ENCODE measurements at regions not wholly inside any gene's neighbourhood (a gene's known extent, or its start where the extent isn't known, plus 50 kb on each side); places are given as distances from the start of the nearest gene placed in this dataset.

DNA sequence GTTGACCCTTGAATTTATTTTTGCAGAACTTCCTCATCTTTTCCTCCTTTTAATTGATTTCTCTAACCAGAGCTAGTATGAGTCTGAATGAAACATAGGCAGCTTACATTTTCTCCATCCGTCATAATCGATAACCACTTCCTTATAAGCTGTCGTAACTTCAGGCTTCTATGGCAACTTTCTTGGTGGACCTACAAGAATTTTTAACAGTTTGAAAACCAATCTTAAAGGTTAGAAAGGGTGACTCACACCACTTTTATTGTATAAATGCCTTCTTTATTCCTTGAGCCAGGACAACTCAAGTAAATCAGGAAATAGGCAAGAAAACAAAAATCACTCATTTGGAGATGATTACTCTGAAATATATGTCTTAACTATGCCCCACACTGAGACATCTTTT lies 105.7 kb upstream of the KL start:
- no peak for DNase-seq (ENCODE audit: low read depth)

- peak; percentile 75 for DNase-seq (ENCODE audit: low read depth)
Observed at GRCh38 chr13:32911506-32911905, 104.7 kb upstream of the KL start.

DNA sequence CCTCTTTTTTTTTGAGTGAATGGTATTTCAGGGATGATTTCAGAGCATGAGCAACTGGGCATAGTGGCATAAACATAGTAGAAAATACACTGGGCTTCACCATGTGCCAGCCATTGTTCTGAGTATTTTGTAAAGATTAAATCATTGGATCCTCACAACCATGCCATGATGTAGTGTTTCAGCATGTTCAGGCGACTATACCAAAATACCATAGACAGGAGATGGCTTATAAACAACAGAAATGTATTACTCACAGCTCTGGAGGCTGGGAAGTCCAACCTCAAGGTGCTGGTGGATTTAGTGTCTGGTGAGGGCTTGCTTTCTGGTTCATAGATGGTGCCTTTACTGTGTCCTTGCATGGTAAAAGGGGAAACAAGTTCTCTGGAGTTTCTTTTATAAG lies 101.5 kb upstream of the KL start:
- no peak for DNase-seq (ENCODE audit: low read depth)

- DNase-seq (ENCODE audit: low read depth) = no peak
Observed at GRCh38 chr13:32917504-32917903, 98.7 kb upstream of the KL start.

- no peak for DNase-seq (ENCODE audit: low read depth)
Observed at GRCh38 chr13:32923725-32924124, 92.5 kb upstream of the KL start.

DNA sequence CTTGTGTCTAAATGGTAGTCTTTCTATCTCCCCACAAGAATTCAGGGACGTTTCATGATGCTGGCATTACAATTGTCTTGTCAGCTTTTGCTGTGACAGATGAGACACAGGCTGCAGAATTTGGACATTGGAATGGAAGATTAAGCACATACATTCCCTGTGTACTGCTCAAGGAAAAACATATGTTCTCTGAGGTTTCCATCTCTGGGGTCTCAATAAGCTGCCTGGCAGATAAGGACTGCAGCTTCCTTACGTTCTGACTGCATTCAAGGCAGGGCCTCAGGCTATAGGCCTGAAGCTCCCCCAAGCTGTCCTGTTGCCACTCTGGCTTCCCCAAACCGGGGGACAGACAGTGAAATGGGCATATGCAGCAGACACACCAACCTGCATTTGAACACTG lies 91.3 kb upstream of the KL start:
- no peak for DNase-seq (ENCODE audit: low read depth)

- DNase-seq (ENCODE audit: low read depth) = no peak
Observed at GRCh38 chr13:32925506-32925905, 90.7 kb upstream of the KL start.

DNA sequence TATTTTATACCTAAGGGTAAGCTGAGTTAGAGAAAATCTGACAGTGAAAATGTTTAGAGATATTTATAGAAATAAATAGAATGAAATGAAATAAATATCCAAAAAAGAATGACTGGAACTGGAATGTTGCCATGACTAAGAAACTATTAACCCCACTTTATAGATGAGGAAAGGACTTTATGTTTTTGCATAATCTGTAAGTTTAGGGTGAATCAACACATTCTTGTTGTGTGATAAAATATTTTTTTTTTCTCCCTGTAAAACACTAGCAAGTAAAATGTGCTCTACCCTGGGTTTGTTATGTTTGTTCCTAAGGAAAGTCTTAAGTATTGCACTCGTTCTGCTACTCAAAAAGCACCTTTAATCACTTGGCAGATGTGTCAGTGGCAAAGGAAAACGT lies 83.8 kb upstream of the KL start:
- peak; percentile 54 for DNase-seq (ENCODE audit: low read depth)

GRCh38 chr13:32936716-32937115 lies 79.5 kb upstream of the KL start:
- no peak for DNase-seq (ENCODE audit: low read depth)

DNA sequence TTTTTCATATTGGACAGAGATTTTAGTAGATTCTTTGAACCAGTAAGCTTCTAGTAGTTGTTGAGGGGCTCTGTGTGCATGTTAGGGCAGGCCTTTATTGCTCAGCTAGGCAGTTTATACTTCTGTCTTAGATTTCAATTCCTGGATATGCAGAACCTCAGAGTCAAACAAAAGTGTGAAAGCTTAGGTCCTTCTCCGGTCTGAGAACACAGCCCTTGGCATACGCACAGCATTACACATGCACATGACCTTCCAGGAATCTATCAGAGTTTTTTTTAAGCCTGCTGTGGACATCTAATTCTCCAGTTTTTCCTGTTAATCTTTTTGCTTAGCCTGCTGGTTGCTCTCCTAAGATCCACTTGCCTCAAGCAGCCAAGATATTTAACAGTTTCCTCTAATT lies 77.9 kb upstream of the KL start:
- DNase-seq (ENCODE audit: low read depth) = no peak

GRCh38 chr13:32938907-32939306 lies 77.3 kb upstream of the KL start:
- DNase-seq (ENCODE audit: low read depth) = peak; percentile 67

DNA sequence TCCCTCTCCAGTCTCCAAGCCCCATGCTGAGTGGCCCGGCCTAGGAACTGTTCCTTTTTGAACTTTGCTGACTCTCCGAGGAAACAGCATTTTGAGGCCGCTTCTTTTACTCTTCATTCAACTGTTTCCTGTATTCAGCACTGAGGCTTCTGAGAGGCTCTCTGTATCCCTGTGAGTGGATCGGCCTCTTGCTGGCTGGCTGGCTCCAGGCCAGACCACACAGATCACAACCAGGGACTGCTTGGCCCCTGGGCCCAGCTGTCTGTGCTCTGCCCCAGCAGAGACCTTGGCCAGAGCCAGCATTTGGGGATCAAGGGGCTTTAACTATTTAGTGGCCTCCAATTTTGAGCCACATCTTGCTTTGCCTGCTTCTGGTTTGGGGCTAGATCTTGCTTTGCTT lies 75.6 kb upstream of the KL start:
- peak; percentile 50 for DNase-seq (ENCODE audit: low read depth)

DNA sequence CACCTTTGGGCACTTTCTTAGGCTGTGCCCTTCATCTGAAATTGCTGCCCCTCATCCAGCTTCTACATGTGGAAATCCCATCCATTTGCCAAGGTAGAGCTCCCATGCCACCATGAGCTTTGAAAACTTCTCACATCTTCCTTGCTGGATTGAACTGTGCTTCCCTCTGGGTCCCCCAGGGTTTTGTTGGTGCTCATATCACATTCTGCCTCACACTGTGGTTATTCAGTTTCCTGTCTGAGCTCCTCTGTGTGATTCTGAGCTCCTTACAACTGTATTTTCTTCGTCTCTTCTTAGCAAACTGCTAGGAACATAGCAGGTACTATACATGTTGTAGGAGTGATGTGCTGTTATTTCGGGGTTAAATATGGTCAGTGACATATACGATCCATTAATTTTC lies 74.9 kb upstream of the KL start:
- DNase-seq (ENCODE audit: low read depth) = no peak

GRCh38 chr13:32946558-32946957 lies 69.7 kb upstream of the KL start:
- DNase-seq (ENCODE audit: low read depth) = no peak

- no peak for DNase-seq (ENCODE audit: low read depth)
Observed at GRCh38 chr13:32947411-32948276, 68.6 kb upstream of the KL start.

GRCh38 chr13:32949820-32950219 lies 66.4 kb upstream of the KL start:
- no peak for DNase-seq (ENCODE audit: low read depth)

- DNase-seq (ENCODE audit: low read depth) = no peak
Observed at GRCh38 chr13:32951580-32951979, 64.6 kb upstream of the KL start.

DNA sequence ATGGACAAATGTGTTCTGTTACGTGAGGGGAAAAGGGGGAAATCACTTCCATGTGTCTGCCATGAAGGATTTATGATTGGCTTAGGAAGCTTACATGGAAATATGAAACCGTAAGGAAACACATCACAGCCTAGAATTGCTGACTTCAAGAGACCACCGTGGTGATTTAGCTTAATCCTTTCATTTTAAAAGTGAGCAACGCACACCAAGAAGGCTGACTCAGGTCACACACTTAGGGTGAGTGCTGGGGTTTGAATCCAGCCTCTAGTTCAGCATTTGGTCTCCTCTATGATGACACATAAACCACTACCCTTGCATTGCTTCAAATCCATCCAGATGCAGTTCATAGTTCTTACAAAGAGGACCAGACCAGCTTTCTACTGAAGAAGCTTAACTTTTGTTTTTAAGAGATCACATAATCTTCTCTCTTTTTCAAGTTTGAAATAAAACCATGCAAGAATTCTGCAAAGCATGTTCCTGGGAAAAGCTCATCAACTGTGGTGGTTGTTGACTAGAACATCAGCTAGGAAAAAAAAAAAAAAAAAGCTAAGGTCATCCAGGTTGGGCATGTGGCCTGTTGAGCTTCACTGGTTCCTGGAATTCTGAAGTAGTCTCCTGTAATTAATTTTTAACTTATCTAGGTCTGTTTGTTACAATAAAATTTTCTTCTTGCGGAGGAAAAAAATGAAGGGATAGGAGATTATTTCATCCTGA lies 60.2 kb upstream of the KL start:
- no peak for DNase-seq (ENCODE audit: low read depth)

GRCh38 chr13:32956595-32956933 lies 59.7 kb upstream of the KL start:
- DNase-seq (ENCODE audit: low read depth) = no peak

- DNase-seq (ENCODE audit: low read depth) = no peak
Observed at GRCh38 chr13:32960626-32961025, 55.6 kb upstream of the KL start.

DNA sequence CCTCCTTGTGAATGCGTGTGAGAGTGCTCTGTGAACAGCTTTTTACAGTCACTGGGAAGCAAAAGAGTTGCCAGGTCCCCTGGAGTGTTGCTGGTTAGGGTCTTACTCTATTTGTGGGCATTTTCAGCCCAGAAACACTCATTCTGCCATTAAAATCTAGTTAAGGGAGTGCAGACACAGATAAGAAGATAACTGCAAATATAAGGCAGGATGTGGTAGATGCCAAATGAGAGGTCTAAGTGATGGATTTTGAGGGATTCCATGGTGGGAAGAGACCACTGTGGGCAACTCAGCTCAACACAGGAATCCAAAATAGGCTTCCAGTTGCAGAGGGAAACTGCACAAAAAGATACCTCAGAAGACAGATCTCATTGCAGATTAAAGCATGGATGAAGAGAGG lies 54.5 kb upstream of the KL start:
- no peak for DNase-seq (ENCODE audit: low read depth)

- no peak for DNase-seq (ENCODE audit: low read depth)
Observed at GRCh38 chr13:32962342-32962741, 53.9 kb upstream of the KL start.

DNA sequence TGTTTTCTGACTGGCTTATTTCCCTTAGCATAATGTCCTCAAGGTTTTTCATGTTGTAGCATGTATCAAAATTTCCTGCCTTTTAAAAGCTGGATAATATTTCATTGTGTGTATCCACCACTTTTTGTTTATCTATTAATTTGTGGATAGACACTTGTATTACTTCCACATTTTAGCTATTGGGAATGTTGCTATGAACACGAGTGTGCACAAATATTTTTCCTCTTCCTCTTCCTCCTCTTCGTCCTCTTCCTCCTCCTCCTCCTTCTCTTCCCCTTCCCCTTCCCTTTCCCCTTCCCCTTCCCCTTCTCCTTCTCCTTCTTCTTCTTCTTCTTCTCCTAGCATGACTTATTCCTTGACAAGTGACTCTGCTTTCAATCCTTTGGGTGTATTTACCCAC lies 51.2 kb upstream of the KL start:
- no peak for DNase-seq (ENCODE audit: low read depth)
